Gastrocnemius medialis (tissue), 4 donors: ENCODE measurements at regions not wholly inside any gene's neighbourhood (a gene's known extent, or its start where the extent isn't known, plus 50 kb on each side); places are given as distances from the start of the nearest gene placed in this dataset.

Source experiments
- ATAC-seq, 2 donors: fragments of 150-250 bp; one replicate each; pipeline ENCODE4 v1.9.1; 2016
- DNase-seq, 2 donors: peaks; one replicate each; pipeline ENCODE4 v3.0.0-alpha.2; 2019
- H3K27ac ChIP-seq, 4 donors: fragments of 200-600 bp; sonication (generic); 1 replicate in 1 of 4; 2 replicates in 3 of 4; pipeline ENCODE4 v1.5.1; 2016 to 2018; ENCODE audit warnings: mild to moderate bottlenecking in 2 of 4, moderate library complexity in 1 of 4
- H3K27me3 ChIP-seq, 3 donors: fragments of 200-600 bp; sonication (generic) in 2 of 3; 1 replicate in 1 of 3; 2 replicates in 2 of 3; pipeline versions ENCODE4 v1.5.1 to v1.6.0; 2016 to 2019; ENCODE audit warnings: mild to moderate bottlenecking in 1 of 3, moderate library complexity in 1 of 3
- H3K36me3 ChIP-seq, 2 donors: fragments of 200-600 bp; sonication (generic) in 1 of 2; one replicate each; pipeline ENCODE4 v1.5.1; 2017 to 2018
- H3K4me1 ChIP-seq, 2 donors: fragments of 200-600 bp; sonication (generic) in 1 of 2; one replicate each; pipeline ENCODE4 v1.5.1; 2016 to 2017; ENCODE audit warnings: mild to moderate bottlenecking in 2 of 2
- H3K4me3 ChIP-seq, 4 donors: fragments of 200-600 bp; sonication (generic) in 3 of 4; 1 replicate in 1 of 4; 2 replicates in 3 of 4; pipeline ENCODE4 v1.5.1; 2016 to 2019; ENCODE audit warnings: mild to moderate bottlenecking in 2 of 4
- H3K9me3 ChIP-seq, 3 donors: fragments of 200-600 bp; sonication (generic) in 2 of 3; 1 replicate in 1 of 3; 2 replicates in 2 of 3; pipeline ENCODE4 v1.5.1; 2016 to 2019
- POLR2A ChIP-seq, 2 donors: fragments of 450-650 bp; IDR thresholded peaks; one replicate each; pipeline ENCODE4 v1.6.1; 2017; ENCODE audit warnings: antibody characterized with exemption in 2 of 2, mild to moderate bottlenecking in 2 of 2, moderate library complexity in 2 of 2
- in situ Hi-C, 4 donors: fragments of 200-750 bp; cut with MboI; loops; one replicate each; pipeline versions ENCODE4 v1.15.0 to v1.8.0; 2017; ENCODE audit warnings: low sequenced_read_pairs in 4 of 4
- intact Hi-C: fragments of 100-400 bp; cut with DNase I; formaldehyde crosslinking; loops from one replicate; pipeline ENCODE4 v1.15.1; 2023; ENCODE audit warnings: low total_unique reads
- TF ChIP-seq, protein P1 (sequence below), 5 experiments: fragments of 450-650 bp in 3 of 5; fragments of 200-600 bp in 2 of 5; sonication (generic) in 2 of 5; IDR thresholded peaks in 4 of 5; conservative IDR thresholded peaks in 1 of 5; 1 replicate in 4 of 5; 2 replicates in 1 of 5; pipeline ENCODE4 v1.5.1; 2016 to 2019; ENCODE audit warnings: antibody characterized with exemption in 5 of 5, mild to moderate bottlenecking in 3 of 5, moderate library complexity in 3 of 5

GRCh38 chr11:109298865-109299264, 123.1 kb upstream of the C11orf87 start:
- Histone ChIP-seq H3K27ac (no peak overlapping the region), H3K4me1 (peaks cover 3 to 19% of the 10 kb centered on the region in 2 donors), H3K36me3 (no peaks in the 10 kb centered on the region), H3K27me3 (no peaks in the 10 kb centered on the region), H3K9me3 (no peaks in the 10 kb centered on the region), H3K4me3 (no peak overlapping the region)
- ATAC-seq (no peak), DNase-seq (no peak)
- TF ChIP-seq, protein P1, sequence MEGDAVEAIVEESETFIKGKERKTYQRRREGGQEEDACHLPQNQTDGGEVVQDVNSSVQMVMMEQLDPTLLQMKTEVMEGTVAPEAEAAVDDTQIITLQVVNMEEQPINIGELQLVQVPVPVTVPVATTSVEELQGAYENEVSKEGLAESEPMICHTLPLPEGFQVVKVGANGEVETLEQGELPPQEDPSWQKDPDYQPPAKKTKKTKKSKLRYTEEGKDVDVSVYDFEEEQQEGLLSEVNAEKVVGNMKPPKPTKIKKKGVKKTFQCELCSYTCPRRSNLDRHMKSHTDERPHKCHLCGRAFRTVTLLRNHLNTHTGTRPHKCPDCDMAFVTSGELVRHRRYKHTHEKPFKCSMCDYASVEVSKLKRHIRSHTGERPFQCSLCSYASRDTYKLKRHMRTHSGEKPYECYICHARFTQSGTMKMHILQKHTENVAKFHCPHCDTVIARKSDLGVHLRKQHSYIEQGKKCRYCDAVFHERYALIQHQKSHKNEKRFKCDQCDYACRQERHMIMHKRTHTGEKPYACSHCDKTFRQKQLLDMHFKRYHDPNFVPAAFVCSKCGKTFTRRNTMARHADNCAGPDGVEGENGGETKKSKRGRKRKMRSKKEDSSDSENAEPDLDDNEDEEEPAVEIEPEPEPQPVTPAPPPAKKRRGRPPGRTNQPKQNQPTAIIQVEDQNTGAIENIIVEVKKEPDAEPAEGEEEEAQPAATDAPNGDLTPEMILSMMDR (IDR thresholded peaks at IDR 0.05 in 4 of 5, conservative IDR thresholded peaks at IDR 0.05 in 1 of 5), result no peak
- no peak for TF ChIP-seq POLR2A (IDR thresholded peaks at IDR 0.05)
- in situ Hi-C loops, result no loop called here
- intact Hi-C loops, result no loop called here

DNA sequence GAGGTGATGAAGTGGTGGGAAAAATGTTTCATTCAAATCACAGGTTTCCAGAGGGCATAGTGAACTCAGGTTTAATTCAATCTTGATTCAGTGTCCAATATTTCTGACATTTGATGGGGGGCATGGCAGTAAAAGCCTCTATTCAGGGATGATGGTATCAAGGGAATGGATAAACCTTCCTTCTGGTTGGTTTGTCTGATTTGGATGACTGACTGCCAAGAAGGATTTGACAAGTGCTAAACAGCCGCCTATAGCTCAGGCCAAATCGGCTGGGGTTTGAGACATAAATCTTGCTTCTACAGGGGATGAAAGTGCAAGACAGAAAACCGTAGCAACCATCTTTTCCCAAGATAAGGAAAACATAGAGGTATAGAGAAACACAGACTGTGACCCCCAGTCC, 121.8 kb upstream of the C11orf87 start:
- ATAC-seq (no peak), DNase-seq (no peak)
- no peaks in the 10 kb centered on the region for H3K9me3 ChIP-seq
- no peak overlapping the region for H3K27ac ChIP-seq
- H3K36me3 ChIP-seq, result no peaks in the 10 kb centered on the region
- no peak overlapping the region for H3K4me3 ChIP-seq
- TF ChIP-seq, protein P1 (IDR thresholded peaks at IDR 0.05 in 4 of 5, conservative IDR thresholded peaks at IDR 0.05 in 1 of 5), result no peak
- TF ChIP-seq POLR2A (IDR thresholded peaks at IDR 0.05), result no peak
- in situ Hi-C loops, result no loop called here
- H3K27me3 ChIP-seq, result no peaks in the 10 kb centered on the region
- intact Hi-C loops, result no loop called here
- peaks cover 3 to 19% of the 10 kb centered on the region in 2 donors for H3K4me1 ChIP-seq

DNA sequence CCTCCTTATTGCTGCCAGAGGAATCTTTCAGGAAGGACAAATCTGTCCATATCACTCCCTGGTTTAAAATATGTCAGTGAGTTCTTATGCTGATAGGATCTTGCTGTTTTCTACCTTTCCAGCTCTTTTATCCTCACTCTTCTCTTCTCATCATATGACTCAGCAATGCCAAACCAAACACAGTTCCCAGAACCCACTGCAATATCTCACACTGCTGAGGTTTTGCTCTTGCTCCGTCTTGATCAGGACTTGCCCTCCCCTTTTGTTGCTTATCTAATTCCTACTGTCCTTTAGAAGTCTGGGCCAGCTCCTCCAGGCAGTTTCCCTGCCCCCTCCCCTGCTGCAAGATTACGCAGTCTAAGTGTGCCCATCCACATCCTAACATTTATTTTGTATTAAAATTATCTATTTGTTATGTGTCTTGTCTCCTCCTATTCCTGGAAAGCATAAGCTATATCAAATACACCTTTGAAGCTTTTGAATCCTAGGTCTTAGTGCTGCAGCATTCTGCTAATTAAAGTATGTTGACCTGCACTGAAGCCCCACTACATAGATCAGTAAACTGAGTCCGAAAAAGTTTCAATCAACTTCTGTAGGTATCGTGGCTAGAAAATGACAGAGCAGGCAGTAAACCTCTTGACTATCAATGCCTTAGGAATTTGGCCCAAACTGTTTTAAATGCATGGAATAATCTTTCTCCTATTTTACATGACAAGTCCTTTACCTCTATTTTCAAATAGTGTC, 119.2 kb upstream of the C11orf87 start:
- Histone ChIP-seq H3K36me3 (no peaks in the 10 kb centered on the region), H3K4me3 (no peak overlapping the region), H3K4me1 (peaks cover 3 to 19% of the 10 kb centered on the region in 2 donors), H3K27ac (no peak overlapping the region), H3K27me3 (no peaks in the 10 kb centered on the region), H3K9me3 (no peaks in the 10 kb centered on the region)
- ATAC-seq, result no peak
- in situ Hi-C loops, result no loop called here
- no peak for TF ChIP-seq POLR2A (IDR thresholded peaks at IDR 0.05)
- TF ChIP-seq, protein P1 (IDR thresholded peaks at IDR 0.05 in 4 of 5, conservative IDR thresholded peaks at IDR 0.05 in 1 of 5), result no peak
- no peak for DNase-seq
- intact Hi-C loops, result no loop called here

DNA sequence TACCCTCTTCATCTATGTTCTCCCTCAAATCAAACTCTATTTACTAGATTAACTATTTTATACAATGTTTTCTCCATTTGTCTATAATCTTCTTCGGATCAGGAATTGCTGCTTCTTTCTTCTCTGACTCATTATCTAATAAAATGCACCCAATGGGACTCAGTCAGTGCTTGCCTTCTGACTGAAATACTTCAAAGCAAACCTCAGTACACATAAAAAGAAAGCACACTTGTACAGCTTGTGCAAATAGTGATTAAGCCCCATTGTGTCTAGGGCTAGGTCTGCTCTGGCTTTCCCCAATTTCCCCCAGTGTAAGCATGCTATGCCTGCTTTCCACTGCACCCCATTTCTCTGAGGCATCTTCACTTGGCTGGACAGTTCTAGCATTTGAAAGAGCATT, 118.6 kb upstream of the C11orf87 start:
- no peak for TF ChIP-seq POLR2A (IDR thresholded peaks at IDR 0.05)
- TF ChIP-seq, protein P1 (IDR thresholded peaks at IDR 0.05 in 4 of 5, conservative IDR thresholded peaks at IDR 0.05 in 1 of 5), result no peak
- ATAC-seq (no peak), DNase-seq (no peak)
- intact Hi-C loops (no loop called here), in situ Hi-C loops (no loop called here)
- peaks cover 3 to 19% of the 10 kb centered on the region in 2 donors for H3K4me1 ChIP-seq
- no peaks in the 10 kb centered on the region for H3K36me3 ChIP-seq
- no peak overlapping the region for H3K4me3 ChIP-seq
- H3K27ac ChIP-seq, result no peak overlapping the region
- no peaks in the 10 kb centered on the region for H3K27me3 ChIP-seq
- no peaks in the 10 kb centered on the region for H3K9me3 ChIP-seq

DNA sequence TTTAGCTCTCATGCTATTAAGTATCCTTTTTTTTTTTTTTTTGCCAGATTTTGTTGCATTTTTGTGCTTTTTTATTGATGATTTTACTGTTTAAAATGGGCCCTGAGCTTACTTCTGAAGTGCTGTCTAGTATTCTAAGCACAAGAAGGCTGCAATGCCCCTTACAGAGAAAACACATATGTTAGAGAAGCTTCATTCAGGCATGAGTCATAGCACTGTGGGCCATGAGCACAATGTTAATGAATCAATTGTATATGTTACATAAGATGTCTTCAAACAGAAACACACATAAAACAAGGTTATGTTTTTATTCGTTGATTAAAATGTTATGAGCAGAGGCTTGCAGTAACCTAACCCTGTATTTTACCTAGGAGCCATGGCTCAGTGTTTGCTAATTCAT, 117.8 kb upstream of the C11orf87 start:
- in situ Hi-C loops (no loop called here), intact Hi-C loops (no loop called here)
- DNase-seq (no peak), ATAC-seq (no peak)
- no peak overlapping the region for H3K4me3 ChIP-seq
- H3K27ac ChIP-seq, result no peak overlapping the region
- TF ChIP-seq, protein P1 (IDR thresholded peaks at IDR 0.05 in 4 of 5, conservative IDR thresholded peaks at IDR 0.05 in 1 of 5), result no peak
- H3K9me3 ChIP-seq, result no peaks in the 10 kb centered on the region
- H3K36me3 ChIP-seq, result no peaks in the 10 kb centered on the region
- no peaks in the 10 kb centered on the region for H3K27me3 ChIP-seq
- H3K4me1 ChIP-seq, result peaks cover 3 to 19% of the 10 kb centered on the region in 2 donors
